ENCODE measurements at regions not wholly inside any gene's neighbourhood (a gene's known extent, or its start where the extent isn't known, plus 50 kb on each side); places are given as distances from the start of the nearest gene placed in this dataset.
"Not testable (repeated sequence)": the region's sequence is repeated elsewhere in the genome, so short reads cannot be mapped to it uniquely, and the experiment has no call there.

- ATAC-seq (ENCODE audit: low FRiP score); DNase-seq; H3K27me3 ChIP-seq (ENCODE audit: control insufficient read depth in 1 of 2, insufficient read depth in 2 of 2, low read length in 1 of 2); H3K4me3 ChIP-seq (ENCODE audit: low read length in 2 of 2); intact Hi-C loops (cut with DNase I); H3K9me3 ChIP-seq (ENCODE audit: control insufficient read depth, low read length); H3K36me3 ChIP-seq (ENCODE audit: control insufficient read depth in 1 of 2, insufficient read depth in 2 of 2, low read length in 1 of 2); H3K4me1 ChIP-seq (ENCODE audit: control insufficient read depth in 1 of 2, insufficient read depth in 2 of 2, low read length in 2 of 2); H3K27ac ChIP-seq (ENCODE audit: low read depth in 1 of 2, low read length in 2 of 2): not testable (repeated sequence)
- 13 to 54% methylated on average over 2 to 3 of the region's 5 CpGs for WGBS, 2 donors
Observed at GRCh38 chr6:863127-863526, 170.2 kb upstream of the EXOC2 start.

- Histone ChIP-seq H3K9me3 (ENCODE audit: control insufficient read depth, low read length) (no peaks in the 10 kb centered on the region), H3K4me3 (ENCODE audit: low read length in 2 of 2) (no peak overlapping the region), H3K27me3 (ENCODE audit: control insufficient read depth in 1 of 2, insufficient read depth in 2 of 2, low read length in 1 of 2) (no peaks in the 10 kb centered on the region), H3K27ac (ENCODE audit: low read depth in 1 of 2, low read length in 2 of 2) (no peak overlapping the region), H3K4me1 (ENCODE audit: control insufficient read depth in 1 of 2, insufficient read depth in 2 of 2, low read length in 2 of 2) (no peaks in the 10 kb centered on the region), H3K36me3 (ENCODE audit: control insufficient read depth in 1 of 2, insufficient read depth in 2 of 2, low read length in 1 of 2) (no peaks in the 10 kb centered on the region)
- ATAC-seq (ENCODE audit: low FRiP score) (no peak), DNase-seq (no peak)
- intact Hi-C loops (cut with DNase I): no loop called here
- 74 to 79% methylated on average over 4 of the region's 4 CpGs for WGBS, 2 donors
Observed at GRCh38 chr6:859936-860335, 167.0 kb upstream of the EXOC2 start.

GRCh38 chr6:854406-855118 lies 161.6 kb upstream of the EXOC2 start:
- Histone ChIP-seq H3K27ac (ENCODE audit: low read depth in 1 of 2, low read length in 2 of 2) (no peak overlapping the region), H3K4me1 (ENCODE audit: control insufficient read depth in 1 of 2, insufficient read depth in 2 of 2, low read length in 2 of 2) (no peaks in the 10 kb centered on the region), H3K36me3 (ENCODE audit: control insufficient read depth in 1 of 2, insufficient read depth in 2 of 2, low read length in 1 of 2) (no peaks in the 10 kb centered on the region), H3K4me3 (ENCODE audit: low read length in 2 of 2) (no peak overlapping the region), H3K27me3 (ENCODE audit: control insufficient read depth in 1 of 2, insufficient read depth in 2 of 2, low read length in 1 of 2) (no peaks in the 10 kb centered on the region), H3K9me3 (ENCODE audit: control insufficient read depth, low read length) (peaks cover 1% of the 10 kb centered on the region)
- WGBS, 2 donors: 30 to 32% methylated on average over 12 of the region's 12 CpGs
- ATAC-seq (ENCODE audit: low FRiP score): no peak
- no peak for DNase-seq
- intact Hi-C loops (cut with DNase I): no loop called here

DNA sequence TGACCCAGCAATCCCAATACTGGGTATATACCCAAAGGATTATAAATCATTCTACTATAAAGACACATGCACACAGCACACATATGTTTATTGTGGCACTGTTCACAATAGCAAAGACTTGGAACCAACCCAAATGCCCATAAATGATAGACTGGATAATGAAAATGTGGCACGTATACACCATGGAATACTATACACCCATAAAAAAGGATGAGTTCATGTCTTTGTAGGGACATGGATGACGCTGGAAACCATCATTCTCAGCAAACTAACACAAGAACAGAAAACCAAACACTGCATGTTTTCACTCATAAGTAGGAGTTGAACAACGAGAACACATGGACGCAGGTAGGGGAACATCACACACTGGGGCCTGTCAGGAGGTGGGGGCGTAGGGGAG lies 159.3 kb upstream of the EXOC2 start:
- H3K27ac ChIP-seq (ENCODE audit: low read depth in 1 of 2, low read length in 2 of 2); DNase-seq; intact Hi-C loops (cut with DNase I); H3K4me3 ChIP-seq (ENCODE audit: low read length in 2 of 2); ATAC-seq (ENCODE audit: low FRiP score); H3K4me1 ChIP-seq (ENCODE audit: control insufficient read depth in 1 of 2, insufficient read depth in 2 of 2, low read length in 2 of 2); H3K27me3 ChIP-seq (ENCODE audit: control insufficient read depth in 1 of 2, insufficient read depth in 2 of 2, low read length in 1 of 2); H3K36me3 ChIP-seq (ENCODE audit: control insufficient read depth in 1 of 2, insufficient read depth in 2 of 2, low read length in 1 of 2); H3K9me3 ChIP-seq (ENCODE audit: control insufficient read depth, low read length): not testable (repeated sequence)
- 89 to 91% methylated on average over 5 of the region's 5 CpGs for WGBS, 2 donors

DNA sequence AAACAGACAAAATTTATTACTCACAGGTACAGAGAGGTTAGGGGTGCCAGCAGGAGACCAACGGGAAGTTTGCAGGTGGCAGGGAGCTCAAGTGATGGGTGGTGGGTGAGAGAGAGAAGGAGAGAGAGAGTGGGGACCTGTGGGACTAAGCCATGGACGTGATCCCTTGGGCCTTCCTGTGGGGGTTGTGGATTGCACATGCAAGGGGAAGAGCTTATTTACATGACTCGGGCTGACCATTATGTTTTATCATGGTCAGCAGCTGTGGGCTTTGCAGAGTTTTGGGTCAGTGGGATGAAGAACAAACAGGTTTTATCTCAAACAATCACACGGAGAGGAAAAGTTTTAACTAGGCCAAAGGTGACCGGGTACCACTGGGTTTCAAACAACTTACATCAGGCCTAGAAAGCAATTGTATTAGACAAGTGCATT lies 156.2 kb upstream of the EXOC2 start:
- WGBS, 2 donors: 59 to 66% methylated on average over 5 of the region's 5 CpGs
- H3K36me3 ChIP-seq (ENCODE audit: control insufficient read depth in 1 of 2, insufficient read depth in 2 of 2, low read length in 1 of 2): no peaks in the 10 kb centered on the region
- peaks cover 0 to 2% of the 10 kb centered on the region in 2 donors for H3K27me3 ChIP-seq (ENCODE audit: control insufficient read depth in 1 of 2, insufficient read depth in 2 of 2, low read length in 1 of 2)
- intact Hi-C loops (cut with DNase I): no loop called here
- no peaks in the 10 kb centered on the region for H3K4me1 ChIP-seq (ENCODE audit: control insufficient read depth in 1 of 2, insufficient read depth in 2 of 2, low read length in 2 of 2)
- H3K27ac ChIP-seq (ENCODE audit: low read depth in 1 of 2, low read length in 2 of 2): no peak overlapping the region
- no peak for DNase-seq
- no peak overlapping the region for H3K4me3 ChIP-seq (ENCODE audit: low read length in 2 of 2)
- peaks cover 1% of the 10 kb centered on the region for H3K9me3 ChIP-seq (ENCODE audit: control insufficient read depth, low read length)
- ATAC-seq (ENCODE audit: low FRiP score): no peak

GRCh38 chr6:845566-845965 lies 152.6 kb upstream of the EXOC2 start:
- 24 to 29% methylated on average over 2 of the region's 2 CpGs for WGBS, 2 donors
- no peaks in the 10 kb centered on the region for H3K36me3 ChIP-seq (ENCODE audit: control insufficient read depth in 1 of 2, insufficient read depth in 2 of 2, low read length in 1 of 2)
- intact Hi-C loops (cut with DNase I): no loop called here
- DNase-seq (no peak), ATAC-seq (ENCODE audit: low FRiP score) (no peak)
- H3K27ac ChIP-seq (ENCODE audit: low read depth in 1 of 2, low read length in 2 of 2): no peak overlapping the region
- H3K4me1 ChIP-seq (ENCODE audit: control insufficient read depth in 1 of 2, insufficient read depth in 2 of 2, low read length in 2 of 2): no peaks in the 10 kb centered on the region
- no peak overlapping the region for H3K4me3 ChIP-seq (ENCODE audit: low read length in 2 of 2)
- peaks cover 2% of the 10 kb centered on the region for H3K9me3 ChIP-seq (ENCODE audit: control insufficient read depth, low read length)
- peaks cover 0 to 2% of the 10 kb centered on the region in 2 donors for H3K27me3 ChIP-seq (ENCODE audit: control insufficient read depth in 1 of 2, insufficient read depth in 2 of 2, low read length in 1 of 2)

DNA sequence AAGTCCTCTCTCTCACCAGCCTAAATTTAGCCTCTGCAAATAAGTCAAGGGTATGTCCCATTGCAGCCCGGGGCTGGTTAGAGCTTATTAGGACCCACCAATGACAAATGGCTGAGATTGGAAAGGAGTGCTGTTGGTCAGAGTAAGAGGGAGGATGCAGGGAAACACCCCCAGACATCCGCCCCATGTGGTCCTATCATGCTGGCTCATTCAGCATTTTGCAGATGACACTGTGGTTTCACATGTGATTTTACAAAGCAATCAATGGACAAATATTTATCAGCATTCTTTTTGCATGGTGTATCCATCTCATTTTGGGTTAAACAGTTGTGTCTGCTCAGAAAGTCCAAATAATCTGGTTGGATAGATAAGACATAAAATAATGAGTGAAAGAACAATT lies 152.2 kb upstream of the EXOC2 start:
- WGBS, 2 donors: 63 to 69% methylated on average over 2 of the region's 2 CpGs
- no peak for DNase-seq

DNA sequence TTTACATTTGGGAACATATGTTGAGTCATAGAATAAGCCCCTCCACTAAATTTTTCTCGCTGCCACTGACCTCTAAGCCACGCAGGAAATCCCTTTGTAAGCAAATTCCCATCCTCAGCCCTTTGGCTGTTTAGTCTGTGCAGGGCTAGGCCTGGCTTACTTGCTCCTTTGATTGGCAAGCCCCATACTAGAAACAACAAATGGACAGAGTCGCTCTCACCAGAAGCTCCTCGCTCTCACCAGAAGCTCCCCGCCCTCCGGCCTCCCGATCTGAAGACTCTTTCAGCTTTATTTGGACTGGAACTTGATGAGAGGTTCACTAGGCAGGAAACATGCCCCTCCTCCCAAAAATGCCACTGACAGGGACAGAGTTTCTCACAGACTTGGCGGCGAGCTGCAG lies 149.2 kb upstream of the EXOC2 start:
- peaks cover 2% of the 10 kb centered on the region for H3K9me3 ChIP-seq (ENCODE audit: control insufficient read depth, low read length)
- H3K36me3 ChIP-seq (ENCODE audit: control insufficient read depth in 1 of 2, insufficient read depth in 2 of 2, low read length in 1 of 2): no peaks in the 10 kb centered on the region
- H3K4me3 ChIP-seq (ENCODE audit: low read length in 2 of 2): no peak overlapping the region
- no peaks in the 10 kb centered on the region for H3K4me1 ChIP-seq (ENCODE audit: control insufficient read depth in 1 of 2, insufficient read depth in 2 of 2, low read length in 2 of 2)
- H3K27me3 ChIP-seq (ENCODE audit: control insufficient read depth in 1 of 2, insufficient read depth in 2 of 2, low read length in 1 of 2): peaks cover 0 to 2% of the 10 kb centered on the region in 2 donors
- WGBS, 2 donors: 7 to 12% methylated on average over 9 of the region's 9 CpGs
- DNase-seq (no peak), ATAC-seq (ENCODE audit: low FRiP score) (no peak)
- intact Hi-C loops (cut with DNase I): no loop called here
- H3K27ac ChIP-seq (ENCODE audit: low read depth in 1 of 2, low read length in 2 of 2): no peak overlapping the region

More for the DNA sequence above, 152.2 kb upstream of the EXOC2 start:
- no peak for ATAC-seq (ENCODE audit: low FRiP score)
- H3K9me3 ChIP-seq (ENCODE audit: control insufficient read depth, low read length): peaks cover 2% of the 10 kb centered on the region
- no peaks in the 10 kb centered on the region for H3K4me1 ChIP-seq (ENCODE audit: control insufficient read depth in 1 of 2, insufficient read depth in 2 of 2, low read length in 2 of 2)
- intact Hi-C loops (cut with DNase I): no loop called here
- H3K27me3 ChIP-seq (ENCODE audit: control insufficient read depth in 1 of 2, insufficient read depth in 2 of 2, low read length in 1 of 2): peaks cover 0 to 2% of the 10 kb centered on the region in 2 donors
- no peak overlapping the region for H3K27ac ChIP-seq (ENCODE audit: low read depth in 1 of 2, low read length in 2 of 2)
- no peaks in the 10 kb centered on the region for H3K36me3 ChIP-seq (ENCODE audit: control insufficient read depth in 1 of 2, insufficient read depth in 2 of 2, low read length in 1 of 2)
- no peak overlapping the region for H3K4me3 ChIP-seq (ENCODE audit: low read length in 2 of 2)

DNA sequence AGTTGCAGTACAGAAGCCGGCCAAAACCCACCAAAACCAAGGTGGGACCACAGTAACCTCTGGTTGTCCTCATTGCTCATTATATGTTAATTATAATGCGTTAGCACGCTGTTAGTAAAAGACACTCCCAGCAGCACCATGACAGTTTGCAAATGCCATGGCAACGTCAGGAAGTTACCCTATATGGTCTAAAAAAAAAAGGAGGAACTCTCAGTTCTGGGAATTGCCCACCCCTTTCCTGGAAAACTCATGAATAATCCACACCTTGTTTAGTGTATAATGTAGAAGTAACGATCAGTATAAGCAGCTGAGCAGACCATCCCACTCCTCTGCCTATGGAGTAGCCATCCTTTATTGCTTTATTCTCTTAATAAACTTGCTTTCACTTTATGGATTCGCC lies 148.6 kb upstream of the EXOC2 start:
- no peak overlapping the region for H3K4me3 ChIP-seq (ENCODE audit: low read length in 2 of 2)
- no peaks in the 10 kb centered on the region for H3K36me3 ChIP-seq (ENCODE audit: control insufficient read depth in 1 of 2, insufficient read depth in 2 of 2, low read length in 1 of 2)
- DNase-seq (no peak), ATAC-seq (ENCODE audit: low FRiP score) (no peak)
- peaks cover 2% of the 10 kb centered on the region for H3K9me3 ChIP-seq (ENCODE audit: control insufficient read depth, low read length)
- no peaks in the 10 kb centered on the region for H3K4me1 ChIP-seq (ENCODE audit: control insufficient read depth in 1 of 2, insufficient read depth in 2 of 2, low read length in 2 of 2)
- peaks cover 0 to 2% of the 10 kb centered on the region in 2 donors for H3K27me3 ChIP-seq (ENCODE audit: control insufficient read depth in 1 of 2, insufficient read depth in 2 of 2, low read length in 1 of 2)
- H3K27ac ChIP-seq (ENCODE audit: low read depth in 1 of 2, low read length in 2 of 2): no peak overlapping the region
- intact Hi-C loops (cut with DNase I): no loop called here
- WGBS, 2 donors: 50 to 65% methylated on average over 6 of the region's 6 CpGs

Measured in aorta (tissue), 5 donors.